ENCODE measurements at regions not wholly inside any gene's neighbourhood (a gene's known extent, or its start where the extent isn't known, plus 50 kb on each side); places are given as distances from the start of the nearest gene placed in this dataset.

GRCh38 chr1:194705123-194705854 is 1518.9 kb upstream of the B3GALT2 start:
- 38% methylated on average over 3 of the region's 3 CpGs for WGBS (ENCODE audit: insufficient coverage, insufficient replicate concordance, low lambda C conversion rate, missing lambda C conversion rate)
- no peaks in the 10 kb centered on the region for H3K4me1 ChIP-seq (ENCODE audit: control insufficient read depth, insufficient read depth, low read length)
- no peak overlapping the region for H3K4me2 ChIP-seq (ENCODE audit: control insufficient read depth, insufficient read depth)
- ChIA-PET RAD21 (ENCODE audit: unreplicated experiment) (no interaction called here), SMC1A (ENCODE audit: uncharacterized antibody, unreplicated experiment) (interaction anchor here (0.8 kb wide), 1 partner anchor 19 kb away, joined by 4 read pairs; no protein-coding TSS in a partner anchor), CTCF (no interaction called here), POLR2A (no interaction called here)
- DNase-seq (ENCODE audit: low read depth, low spot score), result no peak
- no peaks in the 10 kb centered on the region for H4K20me1 ChIP-seq (ENCODE audit: control insufficient read depth, insufficient read depth)
- FAIRE-seq, result peak; percentile 13
- H3K9ac ChIP-seq (ENCODE audit: control insufficient read depth, insufficient read depth, low read length), result no peak overlapping the region
- no peaks in the 10 kb centered on the region for H3K9me3 ChIP-seq (replicated peaks; ENCODE audit: control insufficient read depth, insufficient read depth, low read length)
- no peak overlapping the region for H2AFZ ChIP-seq (ENCODE audit: control insufficient read depth, low read depth, low read length)
- in situ Hi-C loops (cut with MboI) (no loop called here), intact Hi-C loops (cut with micrococcal nuclease; ENCODE audit: unreplicated experiment) (no loop called here)
- no peaks in the 10 kb centered on the region for H3K79me2 ChIP-seq (ENCODE audit: control insufficient read depth, insufficient read depth, low read length)
- no peaks in the 10 kb centered on the region for H3K27me3 ChIP-seq (replicated peaks in 1 of 2; ENCODE audit: control insufficient read depth in 2 of 2, insufficient read depth in 2 of 2, low read length in 1 of 2)
- TF ChIP-seq, protein P1, sequence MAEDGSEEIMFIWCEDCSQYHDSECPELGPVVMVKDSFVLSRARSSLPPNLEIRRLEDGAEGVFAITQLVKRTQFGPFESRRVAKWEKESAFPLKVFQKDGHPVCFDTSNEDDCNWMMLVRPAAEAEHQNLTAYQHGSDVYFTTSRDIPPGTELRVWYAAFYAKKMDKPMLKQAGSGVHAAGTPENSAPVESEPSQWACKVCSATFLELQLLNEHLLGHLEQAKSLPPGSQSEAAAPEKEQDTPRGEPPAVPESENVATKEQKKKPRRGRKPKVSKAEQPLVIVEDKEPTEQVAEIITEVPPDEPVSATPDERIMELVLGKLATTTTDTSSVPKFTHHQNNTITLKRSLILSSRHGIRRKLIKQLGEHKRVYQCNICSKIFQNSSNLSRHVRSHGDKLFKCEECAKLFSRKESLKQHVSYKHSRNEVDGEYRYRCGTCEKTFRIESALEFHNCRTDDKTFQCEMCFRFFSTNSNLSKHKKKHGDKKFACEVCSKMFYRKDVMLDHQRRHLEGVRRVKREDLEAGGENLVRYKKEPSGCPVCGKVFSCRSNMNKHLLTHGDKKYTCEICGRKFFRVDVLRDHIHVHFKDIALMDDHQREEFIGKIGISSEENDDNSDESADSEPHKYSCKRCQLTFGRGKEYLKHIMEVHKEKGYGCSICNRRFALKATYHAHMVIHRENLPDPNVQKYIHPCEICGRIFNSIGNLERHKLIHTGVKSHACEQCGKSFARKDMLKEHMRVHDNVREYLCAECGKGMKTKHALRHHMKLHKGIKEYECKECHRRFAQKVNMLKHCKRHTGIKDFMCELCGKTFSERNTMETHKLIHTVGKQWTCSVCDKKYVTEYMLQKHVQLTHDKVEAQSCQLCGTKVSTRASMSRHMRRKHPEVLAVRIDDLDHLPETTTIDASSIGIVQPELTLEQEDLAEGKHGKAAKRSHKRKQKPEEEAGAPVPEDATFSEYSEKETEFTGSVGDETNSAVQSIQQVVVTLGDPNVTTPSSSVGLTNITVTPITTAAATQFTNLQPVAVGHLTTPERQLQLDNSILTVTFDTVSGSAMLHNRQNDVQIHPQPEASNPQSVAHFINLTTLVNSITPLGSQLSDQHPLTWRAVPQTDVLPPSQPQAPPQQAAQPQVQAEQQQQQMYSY (CRISPR knock-in tag; IDR thresholded peaks at IDR 0.05), result no peak
- peak; percentile 60 for TF ChIP-seq ATF7 (IDR thresholded peaks at IDR 0.05; ENCODE audit: low read depth)
- no peak for TF ChIP-seq SRF (IDR thresholded peaks at IDR 0.05; ENCODE audit: low read depth in 2 of 2, low read length in 2 of 2)
- ATAC-seq, result peak; percentile 83
- no peak overlapping the region for H3K27ac ChIP-seq (ENCODE audit: control insufficient read depth, insufficient read depth)
- H3K4me3 ChIP-seq, result no peak overlapping the region
- H3K36me3 ChIP-seq (ENCODE audit: control insufficient read depth in 2 of 2, insufficient read depth in 2 of 2, low read length in 1 of 2), result no peaks in the 10 kb centered on the region
- BruUV-seq (replicated peaks), result no TSS peak
